Vagina (tissue), 2 donors: ENCODE measurements at regions not wholly inside any gene's neighbourhood (a gene's known extent, or its start where the extent isn't known, plus 50 kb on each side); places are given as distances from the start of the nearest gene placed in this dataset.

ENCODE experiments used
- POLR2A ChIP-seq, 2 donors: fragments of 450-650 bp; IDR thresholded peaks; one replicate each; pipeline ENCODE4 v1.6.1; 2017; ENCODE audit warnings: antibody characterized with exemption in 2 of 2, mild to moderate bottlenecking in 2 of 2, moderate library complexity in 2 of 2
- TF ChIP-seq, protein P1 (sequence below), 3 experiments: fragments of 450-650 bp in 2 of 3; fragments of 200-600 bp in 1 of 3; sonication (generic) in 1 of 3; IDR thresholded peaks; one replicate each; pipeline ENCODE4 v1.5.1; 2017 to 2019; ENCODE audit warnings: antibody characterized with exemption in 3 of 3, mild to moderate bottlenecking in 2 of 3, moderate library complexity in 2 of 3

DNA sequence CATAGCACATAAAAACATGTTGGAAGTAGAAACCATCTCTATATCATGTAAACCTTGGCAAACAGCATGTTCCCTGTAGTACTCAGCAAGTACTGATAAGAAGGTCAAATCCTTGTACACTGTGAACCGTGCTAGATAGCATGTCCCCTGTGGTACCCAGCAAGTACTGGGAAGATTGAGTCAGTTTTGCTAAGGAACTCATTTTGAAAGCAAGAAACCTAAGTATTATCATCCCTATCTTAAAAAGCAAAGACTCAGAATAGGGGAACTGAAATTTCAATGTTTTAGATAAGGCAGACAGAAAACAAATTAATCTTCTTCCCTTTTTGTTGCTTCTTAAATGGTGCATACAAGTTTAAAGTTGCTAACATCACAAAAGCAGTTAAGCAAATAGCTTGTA, 180.2 kb downstream of the RBM46 start:
- no peak for TF ChIP-seq POLR2A (IDR thresholded peaks at IDR 0.05)
- TF ChIP-seq, protein P1, sequence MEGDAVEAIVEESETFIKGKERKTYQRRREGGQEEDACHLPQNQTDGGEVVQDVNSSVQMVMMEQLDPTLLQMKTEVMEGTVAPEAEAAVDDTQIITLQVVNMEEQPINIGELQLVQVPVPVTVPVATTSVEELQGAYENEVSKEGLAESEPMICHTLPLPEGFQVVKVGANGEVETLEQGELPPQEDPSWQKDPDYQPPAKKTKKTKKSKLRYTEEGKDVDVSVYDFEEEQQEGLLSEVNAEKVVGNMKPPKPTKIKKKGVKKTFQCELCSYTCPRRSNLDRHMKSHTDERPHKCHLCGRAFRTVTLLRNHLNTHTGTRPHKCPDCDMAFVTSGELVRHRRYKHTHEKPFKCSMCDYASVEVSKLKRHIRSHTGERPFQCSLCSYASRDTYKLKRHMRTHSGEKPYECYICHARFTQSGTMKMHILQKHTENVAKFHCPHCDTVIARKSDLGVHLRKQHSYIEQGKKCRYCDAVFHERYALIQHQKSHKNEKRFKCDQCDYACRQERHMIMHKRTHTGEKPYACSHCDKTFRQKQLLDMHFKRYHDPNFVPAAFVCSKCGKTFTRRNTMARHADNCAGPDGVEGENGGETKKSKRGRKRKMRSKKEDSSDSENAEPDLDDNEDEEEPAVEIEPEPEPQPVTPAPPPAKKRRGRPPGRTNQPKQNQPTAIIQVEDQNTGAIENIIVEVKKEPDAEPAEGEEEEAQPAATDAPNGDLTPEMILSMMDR (IDR thresholded peaks at IDR 0.05) = no peak
